CD4-positive, alpha-beta T cell (primary cell): ENCODE measurements at regions not wholly inside any gene's neighbourhood (a gene's known extent, or its start where the extent isn't known, plus 50 kb on each side); places are given as distances from the start of the nearest gene placed in this dataset.

ENCODE experiments used
- ATAC-seq: fragments of 200-7000 bp; cut with Tn5 transposase; one replicate; pipeline ENCODE4 v1.10.0; 2022; ENCODE audit warnings: mild to moderate bottlenecking; ENCODE audit not compliant: poor library complexity
- CTCF ChIA-PET: fragments of 350-600 bp; sonication (Branson Sonifier 250); formaldehyde crosslinking; loops from one replicate; lab custom pipeline; 2021; ENCODE audit warnings: antibody characterized with exemption, inconsistent platforms; lab: Charles Lee
- POLR2A ChIA-PET: fragments of 350-600 bp; sonication (Branson Sonifier 250); formaldehyde crosslinking; loops from one replicate; lab custom pipeline; 2021; ENCODE audit warnings: antibody characterized with exemption, inconsistent platforms; lab: Charles Lee
- DNase-seq, 14 experiments: peaks; one replicate each; pipeline ENCODE4 v3.0.0-alpha.2; 2013 to 2020; ENCODE audit warnings: mixed read lengths in 2 of 14
- H3K27ac ChIP-seq, 2 donors: one replicate each; pipeline versions ENCODE4 v1.5.1 to v1.7.0; 2013; ENCODE audit warnings: low read length in 2 of 2, low read depth in 1 of 2, mild to moderate bottlenecking in 1 of 2
- H3K27me3 ChIP-seq, 2 experiments: 1 replicate in 1 of 2; 2 replicates in 1 of 2; pipeline versions ENCODE4 v1.6.1 to v1.7.0; 2013; ENCODE audit warnings: low read length in 2 of 2, control low read depth in 1 of 2, mild to moderate bottlenecking in 1 of 2, moderate library complexity in 1 of 2; ENCODE audit not compliant: insufficient read depth in 2 of 2, control insufficient read depth in 1 of 2
- H3K36me3 ChIP-seq: one replicate; pipeline ENCODE4 v1.6.1; 2013; ENCODE audit warnings: low read length, control low read depth; ENCODE audit not compliant: insufficient read depth
- H3K4me1 ChIP-seq: one replicate; pipeline ENCODE4 v1.6.1; 2013; ENCODE audit warnings: low read length, control low read depth; ENCODE audit not compliant: insufficient read depth
- H3K4me3 ChIP-seq: one replicate; pipeline ENCODE4 v1.5.1; 2013; ENCODE audit warnings: mild to moderate bottlenecking, low read length, moderate library complexity
- H3K9me3 ChIP-seq, 2 experiments: 1 replicate in 1 of 2; 2 replicates in 1 of 2; pipeline versions ENCODE4 v1.6.1 to v1.7.0; 2013; ENCODE audit warnings: low read length in 2 of 2, mild to moderate bottlenecking in 2 of 2, control low read depth in 1 of 2, moderate library complexity in 1 of 2; ENCODE audit not compliant: control insufficient read depth in 1 of 2, insufficient read depth in 1 of 2
- H3K27ac Mint-ChIP-seq: one replicate; pipeline ENCODE4 v1.8.0; 2020; ENCODE audit warnings: mixed read lengths
- H3K27me3 Mint-ChIP-seq: one replicate; pipeline ENCODE4 v1.8.0; 2021; ENCODE audit warnings: mixed read lengths
- H3K36me3 Mint-ChIP-seq: one replicate; pipeline ENCODE4 v1.8.0; 2021; ENCODE audit warnings: low read depth, mixed read lengths
- H3K4me1 Mint-ChIP-seq: one replicate; pipeline ENCODE4 v1.8.0; 2021; ENCODE audit warnings: low read depth, mixed read lengths
- H3K4me3 Mint-ChIP-seq: one replicate; pipeline ENCODE4 v1.8.0; 2020; ENCODE audit warnings: mild to moderate bottlenecking, mixed read lengths
- H3K9me3 Mint-ChIP-seq: one replicate; pipeline ENCODE4 v1.8.0; 2020; ENCODE audit warnings: mixed read lengths
- CTCF ChIP-seq: fragments of 200-600 bp; IDR thresholded peaks from one replicate; pipeline ENCODE4 v1.8.0; 2022; ENCODE audit warnings: antibody characterized with exemption, mild to moderate bottlenecking
- intact Hi-C, 2 experiments: fragments of 100-400 bp; cut with DNase I in 1 of 2; cut with micrococcal nuclease in 1 of 2; formaldehyde crosslinking; loops; one replicate each; pipeline versions ENCODE4 v1.15.1 to v1.9.0; 2023 to 2025; cut with DNase I, micrococcal nuclease

DNA sequence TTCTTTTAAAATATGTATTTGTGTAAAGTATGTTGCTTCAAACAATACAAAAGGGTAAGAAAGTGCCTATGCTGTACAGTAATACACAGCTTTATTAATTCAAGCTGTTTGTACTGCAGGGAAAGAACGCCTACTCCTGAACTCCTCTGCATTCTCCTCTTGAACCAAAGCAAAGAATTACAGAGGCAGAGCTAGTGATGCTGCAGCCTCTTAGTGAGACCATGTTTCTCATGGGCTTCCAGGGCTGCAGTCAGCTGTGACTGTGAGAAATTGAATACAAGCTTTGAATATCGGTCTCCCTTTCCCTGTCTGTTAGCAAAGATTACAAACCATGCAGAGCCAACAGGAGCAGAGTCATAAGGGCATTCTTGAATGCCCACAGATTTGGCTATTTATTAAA lies 248.5 kb downstream of the SLITRK1 start:
- H3K4me1 Mint-ChIP-seq = no peaks in the 10 kb centered on the region
- ATAC-seq = no peak
- Histone ChIP-seq H3K27ac (no peak overlapping the region), H3K27me3 (no peaks in the 10 kb centered on the region), H3K9me3 (no peaks in the 10 kb centered on the region), H3K36me3 (no peaks in the 10 kb centered on the region), H3K4me3 (no peak overlapping the region), H3K4me1 (no peaks in the 10 kb centered on the region)
- H3K9me3 Mint-ChIP-seq = peaks cover 4% of the 10 kb centered on the region
- ChIA-PET CTCF (no interaction called here), POLR2A (no interaction called here)
- H3K27me3 Mint-ChIP-seq = no peaks in the 10 kb centered on the region
- no peak for DNase-seq
- intact Hi-C loops = no loop called here
- no peak overlapping the region for H3K27ac Mint-ChIP-seq
- H3K36me3 Mint-ChIP-seq = no peaks in the 10 kb centered on the region
- no peak for TF ChIP-seq CTCF
- no peak overlapping the region for H3K4me3 Mint-ChIP-seq

DNA sequence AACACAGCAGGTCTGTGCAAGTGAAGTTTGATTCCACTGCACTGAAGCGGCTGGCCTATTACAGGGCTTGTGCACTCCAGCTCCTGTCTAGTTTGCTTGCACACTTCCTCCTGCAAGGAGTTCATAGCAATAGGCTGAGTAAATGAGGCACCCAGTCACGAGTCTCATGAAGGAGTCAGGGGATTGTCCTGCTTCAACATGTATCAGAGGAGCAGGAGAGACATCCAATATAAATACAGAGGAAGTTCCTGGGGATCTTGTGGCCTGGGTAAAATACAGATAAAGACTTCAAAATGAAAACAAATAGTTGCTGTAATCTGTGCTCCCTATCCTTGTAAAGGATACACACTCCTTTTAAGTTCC lies 259.9 kb downstream of the SLITRK1 start:
- H3K9me3 ChIP-seq = peaks cover 0 to 9% of the 10 kb centered on the region in 2 experiments
- H3K4me1 ChIP-seq = no peaks in the 10 kb centered on the region
- H3K4me3 ChIP-seq = no peak overlapping the region
- Mint-ChIP-seq H3K4me1 (no peaks in the 10 kb centered on the region), H3K36me3 (no peaks in the 10 kb centered on the region), H3K9me3 (peaks cover 3% of the 10 kb centered on the region), H3K27me3 (no peaks in the 10 kb centered on the region), H3K4me3 (no peak overlapping the region), H3K27ac (no peak overlapping the region)
- ATAC-seq (no peak), DNase-seq (no peak)
- no peak for TF ChIP-seq CTCF
- CTCF ChIA-PET = no interaction called here
- H3K27me3 ChIP-seq = no peaks in the 10 kb centered on the region
- H3K36me3 ChIP-seq = no peaks in the 10 kb centered on the region
- intact Hi-C loops = no loop called here
- POLR2A ChIA-PET = no interaction called here
- H3K27ac ChIP-seq = no peak overlapping the region

- CTCF ChIA-PET = no interaction called here
- no peaks in the 10 kb centered on the region for H3K27me3 Mint-ChIP-seq
- H3K36me3 Mint-ChIP-seq = no peaks in the 10 kb centered on the region
- no peak for ATAC-seq
- Histone ChIP-seq H3K4me1 (no peaks in the 10 kb centered on the region), H3K36me3 (no peaks in the 10 kb centered on the region), H3K9me3 (peaks cover 0 to 9% of the 10 kb centered on the region in 2 experiments), H3K4me3 (no peak overlapping the region), H3K27ac (no peak overlapping the region), H3K27me3 (no peaks in the 10 kb centered on the region)
- DNase-seq = no peak
- intact Hi-C loops = no loop called here
- H3K4me3 Mint-ChIP-seq = no peak overlapping the region
- no peaks in the 10 kb centered on the region for H3K4me1 Mint-ChIP-seq
- POLR2A ChIA-PET = no interaction called here
- no peak for TF ChIP-seq CTCF
- H3K27ac Mint-ChIP-seq = no peak overlapping the region
- H3K9me3 Mint-ChIP-seq = no peaks in the 10 kb centered on the region
These were observed 260.4 kb downstream of the SLITRK1 start for GRCh38 chr13:83621765-83622421.
